ENCODE measurements at regions not wholly inside any gene's neighbourhood (a gene's known extent, or its start where the extent isn't known, plus 50 kb on each side); places are given as distances from the start of the nearest gene placed in this dataset.
"Not testable (repeated sequence)": the region's sequence is repeated elsewhere in the genome, so short reads cannot be mapped to it uniquely, and the experiment has no call there.

DNA sequence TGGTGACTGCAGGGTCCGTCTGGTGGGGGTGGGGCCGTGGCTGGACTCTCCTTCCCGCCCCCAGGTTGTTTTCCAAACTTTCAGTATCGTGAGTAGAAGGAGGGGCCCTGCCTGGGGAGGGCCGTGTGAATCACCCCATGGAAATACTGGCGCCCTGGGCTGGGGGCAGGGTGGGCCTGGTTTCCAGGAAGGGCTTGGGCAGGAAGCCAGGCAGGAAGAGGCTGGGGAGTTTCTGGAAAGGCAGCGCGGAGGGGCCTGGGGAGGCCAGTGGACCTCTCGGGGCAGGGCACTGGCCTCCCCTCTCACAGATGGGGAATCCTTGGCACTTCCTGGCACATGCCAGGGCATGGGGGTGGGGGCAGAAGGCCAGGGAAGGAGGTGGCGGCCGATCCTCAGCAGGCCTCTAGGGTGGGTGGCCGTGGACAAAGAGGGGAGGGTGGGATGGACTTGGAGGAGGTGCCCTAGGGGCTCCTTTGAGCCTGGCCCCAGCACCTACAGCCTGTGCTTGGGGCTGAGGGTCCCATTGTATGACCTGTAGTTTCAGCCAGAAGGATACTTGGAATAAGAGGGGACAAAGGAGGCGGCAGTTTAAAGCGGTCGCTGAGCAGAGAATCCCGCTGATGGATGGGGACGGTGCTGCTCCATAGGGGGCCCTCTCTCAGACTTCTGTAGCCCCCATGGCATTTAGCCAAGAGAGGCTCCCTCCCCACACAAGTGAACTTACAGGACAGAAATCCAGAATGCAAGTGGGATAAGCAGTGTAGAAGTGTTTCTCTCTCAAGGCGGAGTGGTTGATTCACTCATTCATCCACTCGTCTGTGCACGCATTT lies 56.5 kb upstream of the GATA2 start:
- DNase-seq = peak; percentile 43

- DNase-seq = no peak
Observed at GRCh38 chr3:128548426-128549282, 55.7 kb upstream of the GATA2 start.

DNA sequence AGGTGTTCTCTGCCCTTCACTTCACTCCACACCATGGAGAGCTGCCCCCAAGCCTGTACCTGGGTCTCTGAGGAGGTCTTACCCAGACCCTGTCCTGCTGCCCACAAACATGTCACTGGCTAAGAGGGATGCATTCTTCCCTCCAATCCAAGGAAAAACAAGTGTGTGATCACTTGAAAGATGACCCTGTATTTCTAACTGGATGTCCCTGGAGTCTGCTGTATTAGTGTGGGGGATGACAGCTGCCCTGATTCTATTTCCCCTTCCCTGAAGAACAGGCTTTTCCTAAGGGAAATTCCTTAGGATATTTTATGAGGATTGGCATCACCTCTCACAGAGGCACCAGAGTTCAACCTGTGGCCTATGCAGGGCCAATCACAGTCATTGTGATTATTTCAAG lies 55.0 kb upstream of the GATA2 start:
- no peak for DNase-seq

DNA sequence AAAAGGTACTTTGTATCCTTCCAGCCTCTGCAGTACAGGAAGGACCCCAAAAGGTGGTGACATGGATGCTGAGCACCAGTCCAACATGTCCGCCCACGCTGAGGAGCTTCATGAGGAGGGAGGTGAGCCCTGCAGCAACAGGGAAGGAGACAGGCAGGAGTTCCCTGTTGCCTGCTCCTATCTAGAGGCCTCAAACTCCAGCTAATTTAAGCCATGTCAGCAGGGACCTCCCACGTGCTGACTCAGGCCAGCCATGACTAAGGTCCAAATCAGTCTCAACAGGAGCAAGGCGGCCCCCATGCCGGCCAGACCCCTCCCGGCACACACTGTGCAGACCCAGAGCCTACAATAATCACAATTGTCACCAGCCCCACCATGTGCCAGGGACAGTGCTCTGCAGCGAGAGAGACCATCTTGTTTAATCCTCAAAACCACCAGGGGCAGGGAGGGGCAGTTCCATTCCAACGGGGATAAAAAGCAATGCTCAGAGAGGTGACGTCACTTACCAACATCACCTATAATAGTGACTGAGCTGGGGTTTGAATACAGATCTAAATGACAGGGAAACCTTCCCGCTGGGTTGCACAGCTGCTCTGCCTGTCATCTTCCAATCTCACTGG lies 54.5 kb upstream of the GATA2 start:
- no peak for DNase-seq

DNA sequence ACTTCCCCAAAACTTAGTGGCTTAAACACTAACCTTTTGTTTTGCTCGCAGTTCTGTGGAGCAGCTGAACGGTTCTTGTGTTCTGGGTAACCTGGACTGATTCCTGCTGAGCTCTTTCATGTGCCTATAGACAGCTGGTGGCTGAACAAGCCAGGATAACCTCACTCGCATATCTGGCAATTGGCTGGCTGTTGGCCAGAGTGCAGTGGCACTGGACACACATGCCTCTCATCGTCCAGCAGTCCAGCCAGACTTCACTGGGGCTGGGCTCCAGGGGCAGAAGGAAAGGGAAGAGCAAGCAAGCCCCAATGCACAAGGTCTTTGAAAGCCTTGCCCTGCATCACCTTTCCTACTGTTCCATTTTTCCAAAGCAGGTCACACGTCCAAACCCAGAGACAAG lies 53.6 kb upstream of the GATA2 start:
- DNase-seq = no peak

DNA sequence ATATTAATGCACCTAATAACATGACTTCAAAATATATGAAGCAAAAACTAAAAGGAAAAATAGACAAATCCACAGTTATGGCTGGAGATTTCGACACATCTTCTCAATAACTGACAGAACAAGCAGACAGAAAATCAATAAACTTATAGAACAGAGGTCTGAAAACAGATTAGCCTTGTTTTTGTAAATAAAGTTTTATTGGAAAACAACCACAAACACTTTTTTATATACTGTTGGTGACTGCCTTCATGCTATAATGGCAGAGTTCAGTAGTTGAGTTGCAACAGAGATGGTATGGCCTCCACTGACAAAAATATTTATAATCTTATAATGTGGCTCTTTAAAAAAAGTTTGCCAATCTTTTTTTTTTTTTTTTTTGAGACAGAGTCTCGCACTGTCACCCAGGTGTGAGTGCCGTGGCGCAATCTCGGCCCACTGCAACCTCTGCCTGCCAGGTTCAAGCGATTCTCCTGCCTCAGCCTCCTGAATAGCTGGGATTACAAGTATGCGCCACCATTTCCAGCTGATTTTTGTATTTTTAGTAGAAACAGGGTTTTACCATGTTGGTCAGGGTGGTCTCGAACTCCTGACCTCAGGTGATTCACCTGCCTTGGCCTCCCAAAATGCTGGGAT lies 52.2 kb upstream of the GATA2 start:
- no peak for DNase-seq

- no peak for DNase-seq
Observed at GRCh38 chr3:128544190-128544589, 51.2 kb upstream of the GATA2 start.

DNA sequence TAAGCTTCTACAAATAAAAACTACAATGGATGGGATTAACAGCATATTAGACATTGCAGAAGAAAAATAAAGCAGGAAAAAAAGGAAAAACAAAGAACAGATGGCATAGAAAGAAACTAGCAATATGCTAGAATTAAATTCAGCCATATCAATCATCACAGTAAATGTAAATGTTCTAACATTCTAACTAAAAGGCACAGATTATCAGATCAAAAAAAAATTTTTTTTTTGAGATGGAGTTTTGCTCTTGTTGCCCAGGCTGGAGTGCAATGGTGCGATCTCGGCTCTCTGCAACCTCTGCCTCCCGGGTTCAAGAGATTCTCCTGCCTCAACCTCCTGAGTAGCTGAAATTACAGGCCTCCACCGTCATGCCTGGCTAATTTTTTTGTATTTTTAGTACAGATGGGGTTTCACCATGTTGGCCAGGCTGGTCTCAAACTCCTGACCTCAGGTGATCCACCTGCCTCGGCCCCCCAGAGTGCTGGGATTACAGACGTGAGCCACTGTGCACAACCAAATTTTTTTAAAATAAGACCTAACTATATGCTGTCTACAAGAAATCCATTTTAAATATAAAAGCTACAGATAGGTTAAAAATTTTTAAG lies 50.7 kb upstream of the GATA2 start:
- not testable (repeated sequence) for DNase-seq

All from muscle of arm (tissue), 1 donor.